Mammary epithelial cell (primary cell): ENCODE measurements at regions not wholly inside any gene's neighbourhood (a gene's known extent, or its start where the extent isn't known, plus 50 kb on each side); places are given as distances from the start of the nearest gene placed in this dataset.

Source experiments
- EZH2 ChIP-seq: IDR thresholded peaks from 2 replicates; pipeline ENCODE4 v1.6.1; 2012; ENCODE audit warnings: low read length, inconsistent platforms, borderline replicate concordance
- TF ChIP-seq, protein P1 (sequence below), 2 donors: IDR thresholded peaks in 1 of 2; conservative IDR thresholded peaks in 1 of 2; 2 replicates each; pipeline ENCODE4 v1.5.1; 2011 to 2012; ENCODE audit warnings: inconsistent platforms in 2 of 2, low read length in 2 of 2, mild to moderate bottlenecking in 2 of 2, control low read depth in 1 of 2, low read depth in 1 of 2; ENCODE audit not compliant: insufficient read depth in 1 of 2; ENCODE audit errors: extremely low read depth in 1 of 2

DNA sequence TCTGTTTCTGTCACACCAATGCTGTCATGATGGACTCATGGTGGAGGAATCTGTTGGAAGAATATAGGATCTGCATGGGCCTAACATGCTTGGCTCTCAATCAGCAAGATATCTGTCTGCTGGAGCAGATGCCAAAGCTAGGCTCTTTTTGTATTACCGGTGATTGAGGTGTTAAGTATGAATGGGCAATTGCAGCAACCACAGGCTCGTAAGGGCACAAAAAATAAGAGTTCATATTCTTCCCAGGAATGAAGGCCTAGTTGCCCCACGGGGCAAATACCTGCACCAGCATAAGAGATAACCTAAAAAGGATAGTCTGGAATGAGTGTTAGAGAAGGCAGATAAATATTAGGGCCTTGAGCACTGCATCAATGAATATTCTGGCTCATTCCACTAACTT is 679.5 kb upstream of the COX7C start:
- TF ChIP-seq, protein P1, sequence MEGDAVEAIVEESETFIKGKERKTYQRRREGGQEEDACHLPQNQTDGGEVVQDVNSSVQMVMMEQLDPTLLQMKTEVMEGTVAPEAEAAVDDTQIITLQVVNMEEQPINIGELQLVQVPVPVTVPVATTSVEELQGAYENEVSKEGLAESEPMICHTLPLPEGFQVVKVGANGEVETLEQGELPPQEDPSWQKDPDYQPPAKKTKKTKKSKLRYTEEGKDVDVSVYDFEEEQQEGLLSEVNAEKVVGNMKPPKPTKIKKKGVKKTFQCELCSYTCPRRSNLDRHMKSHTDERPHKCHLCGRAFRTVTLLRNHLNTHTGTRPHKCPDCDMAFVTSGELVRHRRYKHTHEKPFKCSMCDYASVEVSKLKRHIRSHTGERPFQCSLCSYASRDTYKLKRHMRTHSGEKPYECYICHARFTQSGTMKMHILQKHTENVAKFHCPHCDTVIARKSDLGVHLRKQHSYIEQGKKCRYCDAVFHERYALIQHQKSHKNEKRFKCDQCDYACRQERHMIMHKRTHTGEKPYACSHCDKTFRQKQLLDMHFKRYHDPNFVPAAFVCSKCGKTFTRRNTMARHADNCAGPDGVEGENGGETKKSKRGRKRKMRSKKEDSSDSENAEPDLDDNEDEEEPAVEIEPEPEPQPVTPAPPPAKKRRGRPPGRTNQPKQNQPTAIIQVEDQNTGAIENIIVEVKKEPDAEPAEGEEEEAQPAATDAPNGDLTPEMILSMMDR (conservative IDR thresholded peaks at IDR 0.05 in 1 of 2, IDR thresholded peaks at IDR 0.05 in 1 of 2; ENCODE audit: extremely low read depth in 1 of 2, insufficient read depth in 1 of 2, low read depth in 1 of 2, low read length in 2 of 2): no peak
- TF ChIP-seq EZH2: no peak
